ENCODE measurements at regions not wholly inside any gene's neighbourhood (a gene's known extent, or its start where the extent isn't known, plus 50 kb on each side); places are given as distances from the start of the nearest gene placed in this dataset.
"Not testable (repeated sequence)": the region's sequence is repeated elsewhere in the genome, so short reads cannot be mapped to it uniquely, and the experiment has no call there.

GRCh38 chr11:119586181-119586580, 142.8 kb downstream of the NECTIN1 start:
- Mint-ChIP-seq H3K4me1 (peaks cover 16% of the 10 kb centered on the region), H3K36me3 (ENCODE audit: low read depth) (no peaks in the 10 kb centered on the region), H3K9me3 (no peaks in the 10 kb centered on the region), H3K27ac (no peak overlapping the region), H3K27me3 (peaks cover 46% of the 10 kb centered on the region), H3K4me3 (no peak overlapping the region)
- CTCF ChIA-PET: interaction anchor here (0.6 kb wide), 1 partner anchor 755 kb away, joined by 3 read pairs; no protein-coding TSS in a partner anchor
- DNase-seq: no peak
- POLR2A ChIA-PET: no interaction called here

- no peaks in the 10 kb centered on the region for H3K36me3 Mint-ChIP-seq (ENCODE audit: low read depth)
- ChIA-PET CTCF (interaction anchor here (1.1 kb wide), 1 partner anchor 9 kb away, joined by 3 read pairs; no protein-coding TSS in a partner anchor), POLR2A (no interaction called here)
- peaks cover 53% of the 10 kb centered on the region for H3K27me3 Mint-ChIP-seq
- H3K4me3 Mint-ChIP-seq: no peak overlapping the region
- peaks cover 9% of the 10 kb centered on the region for H3K4me1 Mint-ChIP-seq
- DNase-seq: no peak
- H3K27ac Mint-ChIP-seq: peak overlapping the region; percentile 2
- no peaks in the 10 kb centered on the region for H3K9me3 Mint-ChIP-seq
Observed at GRCh38 chr11:119585043-119585781, 143.8 kb downstream of the NECTIN1 start.

GRCh38 chr11:119584193-119585042, 144.6 kb downstream of the NECTIN1 start:
- ChIA-PET POLR2A (no interaction called here), CTCF (interaction anchor here (1.1 kb wide), 1 partner anchor 8 kb away, joined by 3 read pairs; no protein-coding TSS in a partner anchor)
- peak; percentile 12 for DNase-seq
- Mint-ChIP-seq H3K27ac (no peak overlapping the region), H3K27me3 (peaks cover 56% of the 10 kb centered on the region), H3K4me3 (peak overlapping the region; percentile 7), H3K4me1 (peaks cover 9% of the 10 kb centered on the region), H3K9me3 (no peaks in the 10 kb centered on the region), H3K36me3 (ENCODE audit: low read depth) (no peaks in the 10 kb centered on the region)

- DNase-seq: no peak
- Mint-ChIP-seq H3K27ac (no peak overlapping the region), H3K4me1 (peaks cover 9% of the 10 kb centered on the region), H3K9me3 (no peaks in the 10 kb centered on the region), H3K4me3 (no peak overlapping the region), H3K27me3 (peaks cover 60% of the 10 kb centered on the region), H3K36me3 (ENCODE audit: low read depth) (no peaks in the 10 kb centered on the region)
- ChIA-PET CTCF (no interaction called here), POLR2A (no interaction called here)
Observed at GRCh38 chr11:119583585-119583984, 145.4 kb downstream of the NECTIN1 start.

GRCh38 chr11:119581396-119581795, 147.6 kb downstream of the NECTIN1 start:
- H3K36me3 Mint-ChIP-seq (ENCODE audit: low read depth); H3K27ac Mint-ChIP-seq; H3K4me3 Mint-ChIP-seq; H3K4me1 Mint-ChIP-seq; POLR2A ChIA-PET; H3K9me3 Mint-ChIP-seq; DNase-seq: not testable (repeated sequence)
- CTCF ChIA-PET: interaction anchor here (0.9 to 1.0 kb wide), 2 partner anchors 9 to 14 kb away, joined by 3 to 4 read pairs; no protein-coding TSS in a partner anchor
- peaks cover 56% of the 10 kb centered on the region for H3K27me3 Mint-ChIP-seq

GRCh38 chr11:119580751-119581150, 148.2 kb downstream of the NECTIN1 start:
- CTCF ChIA-PET: interaction anchor here (0.9 kb wide), 1 partner anchor 15 kb away, joined by 3 read pairs; no protein-coding TSS in a partner anchor
- Mint-ChIP-seq H3K4me1 (peaks cover 9% of the 10 kb centered on the region), H3K9me3 (no peaks in the 10 kb centered on the region), H3K4me3 (no peak overlapping the region), H3K27me3 (peaks cover 54% of the 10 kb centered on the region), H3K27ac (no peak overlapping the region), H3K36me3 (ENCODE audit: low read depth) (no peaks in the 10 kb centered on the region)
- POLR2A ChIA-PET: no interaction called here
- DNase-seq: no peak

GRCh38 chr11:119580081-119580480, 148.9 kb downstream of the NECTIN1 start:
- no peaks in the 10 kb centered on the region for H3K9me3 Mint-ChIP-seq
- H3K27me3 Mint-ChIP-seq: peaks cover 51% of the 10 kb centered on the region
- H3K27ac Mint-ChIP-seq: no peak overlapping the region
- ChIA-PET CTCF (interaction anchor here (0.6 kb wide), 1 partner anchor 604 kb away, joined by 3 read pairs; no protein-coding TSS in a partner anchor), POLR2A (no interaction called here)
- H3K4me1 Mint-ChIP-seq: peaks cover 9% of the 10 kb centered on the region
- DNase-seq: no peak
- no peaks in the 10 kb centered on the region for H3K36me3 Mint-ChIP-seq (ENCODE audit: low read depth)
- no peak overlapping the region for H3K4me3 Mint-ChIP-seq

GRCh38 chr11:119578521-119579191, 150.3 kb downstream of the NECTIN1 start:
- H3K4me3 Mint-ChIP-seq: no peak overlapping the region
- CTCF ChIA-PET: interaction anchor here (1.2 kb wide), 1 partner anchor 10 kb away, joined by 4 read pairs; no protein-coding TSS in a partner anchor
- no peaks in the 10 kb centered on the region for H3K36me3 Mint-ChIP-seq (ENCODE audit: low read depth)
- peaks cover 3% of the 10 kb centered on the region for H3K4me1 Mint-ChIP-seq
- H3K27me3 Mint-ChIP-seq: peaks cover 42% of the 10 kb centered on the region
- H3K9me3 Mint-ChIP-seq: no peaks in the 10 kb centered on the region
- POLR2A ChIA-PET: interaction anchor here (0.6 kb wide), 1 partner anchor 1274 kb away, joined by 3 read pairs; no protein-coding TSS in a partner anchor
- no peak for DNase-seq
- no peak overlapping the region for H3K27ac Mint-ChIP-seq

GRCh38 chr11:119573858-119574257, 150.9 kb upstream of the THY1 start:
- Mint-ChIP-seq H3K9me3 (no peaks in the 10 kb centered on the region), H3K4me3 (no peak overlapping the region), H3K27ac (no peak overlapping the region), H3K27me3 (peaks cover 13% of the 10 kb centered on the region), H3K36me3 (ENCODE audit: low read depth) (no peaks in the 10 kb centered on the region), H3K4me1 (peaks cover 8% of the 10 kb centered on the region)
- ChIA-PET POLR2A (no interaction called here), CTCF (no interaction called here)
- no peak for DNase-seq

- Mint-ChIP-seq H3K9me3 (no peaks in the 10 kb centered on the region), H3K4me1 (peaks cover 8% of the 10 kb centered on the region), H3K36me3 (ENCODE audit: low read depth) (no peaks in the 10 kb centered on the region), H3K4me3 (no peak overlapping the region), H3K27me3 (peaks cover 13% of the 10 kb centered on the region), H3K27ac (no peak overlapping the region)
- DNase-seq: no peak
- ChIA-PET CTCF (interaction anchor here (0.5 to 1.0 kb wide), 2 partner anchors 9 to 705 kb away, joined by 3 to 4 read pairs; no protein-coding TSS in a partner anchor), POLR2A (no interaction called here)
Observed at GRCh38 chr11:119572481-119573424, 149.8 kb upstream of the THY1 start.

GRCh38 chr11:119571311-119571710, 148.3 kb upstream of the THY1 start:
- Mint-ChIP-seq H3K9me3 (no peaks in the 10 kb centered on the region), H3K36me3 (ENCODE audit: low read depth) (no peaks in the 10 kb centered on the region), H3K4me1 (peaks cover 8% of the 10 kb centered on the region), H3K27ac (no peak overlapping the region), H3K27me3 (peaks cover 10% of the 10 kb centered on the region), H3K4me3 (no peak overlapping the region)
- ChIA-PET POLR2A (no interaction called here), CTCF (no interaction called here)
- no peak for DNase-seq

All from activated CD4-positive, alpha-beta T cell treated with anti-CD3 and anti-CD28 coated beads, Interleukin-2, amount 10 ng/mL, durations not matched to agents 7 days and 5 days (primary cell).